Urinary bladder (tissue), 4 donors: ENCODE measurements at regions not wholly inside any gene's neighbourhood (a gene's known extent, or its start where the extent isn't known, plus 50 kb on each side); places are given as distances from the start of the nearest gene placed in this dataset. TPM values are rescaled to one million over a fixed set of nuclear protein-coding genes. Genes with fewer than 3 reads are reported as not detected.

Source experiments
- DNase-seq: peaks from one replicate; pipeline ENCODE4 v3.0.0-alpha.2; 2015; ENCODE audit errors: extremely low spot score
- H3K27ac ChIP-seq: one replicate; pipeline ENCODE4 v1.5.1; 2013; ENCODE audit warnings: low read depth, mild to moderate bottlenecking, moderate library complexity
- H3K36me3 ChIP-seq: one replicate; pipeline ENCODE4 v1.6.1; 2013; ENCODE audit warnings: mild to moderate bottlenecking, moderate library complexity; ENCODE audit not compliant: insufficient read depth
- H3K4me1 ChIP-seq: one replicate; pipeline ENCODE4 v1.6.1; 2013; ENCODE audit warnings: mild to moderate bottlenecking, moderate library complexity; ENCODE audit not compliant: insufficient read depth
- H3K4me3 ChIP-seq: one replicate; pipeline ENCODE4 v1.5.1; 2013; ENCODE audit warnings: low read depth, low read length
- WGBS: extraction: QIAGEN DNeasy Blood & Tissue Kit; methylation state at CpG from one replicate; pipeline ENCODE4 v1.1.7; 2013; 5-methylcytosine and 5-hydroxymethylcytosine counted together
- small RNA-seq: library from RNA; depleted of rRNA; stranded (forward); fragments of <200 nt; gene quantifications from one replicate; pipeline ENCODE3, GENCODE V24; 2014
- donor health status: healthy with polysubstance abuse.
- donor health status: healthy.

DNA sequence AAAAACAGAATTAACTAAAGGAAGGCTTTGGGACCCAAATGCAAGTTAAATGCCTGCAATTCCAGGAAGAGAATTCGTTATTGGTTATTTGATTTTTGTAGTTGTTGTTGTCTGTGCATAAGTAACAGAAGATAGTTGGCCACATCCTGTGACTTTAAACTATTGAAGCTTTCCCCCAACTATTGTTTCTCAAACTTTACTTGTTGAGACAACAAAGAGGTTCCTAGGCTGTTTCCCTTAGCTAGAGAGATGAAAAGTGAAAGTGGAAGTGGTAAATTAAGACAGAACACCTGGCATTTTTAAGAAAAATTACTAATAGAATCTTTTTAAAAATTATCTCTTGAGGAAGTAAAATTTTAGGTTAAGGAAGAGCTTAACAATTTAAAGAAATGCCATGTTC, 525.2 kb downstream of the PKHD1 start:
- no peaks in the 10 kb centered on the region for H3K36me3 ChIP-seq
- no peak overlapping the region for H3K4me3 ChIP-seq
- H3K4me1 ChIP-seq: no peaks in the 10 kb centered on the region
- 49% methylated on average over 1 of the region's 1 CpG for WGBS
- no peak overlapping the region for H3K27ac ChIP-seq
- no peak for DNase-seq

Small RNA genes lying in the stretch of these regions (small RNA-seq; reads per million reads assigned to genes)
- gene RF00572: not detected
